ENCODE measurements at regions not wholly inside any gene's neighbourhood (a gene's known extent, or its start where the extent isn't known, plus 50 kb on each side); places are given as distances from the start of the nearest gene placed in this dataset.
A peak's percentile ranks its signal among the peaks of the same experiment; 100 is the strongest.

DNA sequence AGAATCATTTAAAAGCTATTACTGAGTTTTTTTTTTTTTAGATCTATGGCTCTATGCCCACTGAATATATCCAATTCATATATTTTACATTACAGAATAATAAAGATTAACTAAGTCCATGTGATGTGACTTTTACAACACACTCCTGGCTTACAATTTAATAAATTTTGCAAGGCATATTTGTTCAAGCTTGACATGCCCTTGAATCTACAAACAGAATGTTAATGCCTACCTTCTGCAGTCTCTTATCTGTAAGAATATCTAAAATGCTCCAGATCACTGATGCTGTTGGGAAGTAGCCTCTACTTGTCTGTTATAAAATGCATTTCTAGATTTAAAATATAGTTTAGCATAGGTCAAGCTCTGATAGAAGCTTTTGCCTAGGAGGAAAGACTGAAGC is 100.7 kb upstream of the RASGEF1B start:
- FAIRE-seq (no peak), DNase-seq (ENCODE audit: low spot score) (no peak)

- DNase-seq (ENCODE audit: low spot score) (no peak), FAIRE-seq (no peak)
These were observed 99.4 kb upstream of the RASGEF1B start for GRCh38 chr4:81571105-81571504.

- no peak for FAIRE-seq
- no peak for DNase-seq (ENCODE audit: low spot score)
These were observed 94.5 kb upstream of the RASGEF1B start for GRCh38 chr4:81566161-81566591.

DNA sequence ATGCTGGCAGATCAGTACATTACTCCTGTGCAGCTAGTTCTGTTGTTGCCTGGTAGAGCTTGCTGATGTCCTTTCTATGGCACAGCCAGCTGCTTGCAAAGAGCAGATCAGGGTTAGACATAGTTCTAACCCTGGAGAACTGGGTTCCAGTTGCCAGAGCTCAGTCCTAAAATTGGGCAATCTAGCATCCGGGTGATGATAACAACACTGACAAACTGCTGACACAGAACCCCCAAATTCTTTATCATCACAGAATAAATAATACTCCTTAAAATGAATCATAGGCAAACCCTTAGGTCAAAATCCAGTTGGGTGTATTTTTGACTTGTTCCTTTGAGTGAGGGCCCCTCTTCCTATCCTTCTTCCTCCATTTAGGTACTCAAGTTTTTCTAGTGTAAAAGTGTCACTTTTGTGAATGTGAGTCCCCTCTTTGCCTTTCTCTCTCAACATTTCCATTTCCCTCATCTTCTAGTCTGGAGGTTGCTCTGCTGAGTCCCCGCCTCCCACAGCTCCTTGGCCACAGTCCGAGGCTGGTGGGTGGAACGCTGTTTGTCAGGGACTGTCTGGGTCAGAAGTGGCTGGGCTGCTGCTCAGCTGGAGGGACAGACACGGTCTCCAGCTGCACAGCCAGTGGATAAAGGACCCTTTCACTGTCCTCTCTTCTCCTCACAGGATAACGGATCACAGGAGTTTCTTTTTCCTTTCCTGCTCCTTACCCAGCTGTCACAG is 93.6 kb upstream of the RASGEF1B start:
- DNase-seq (ENCODE audit: low spot score) (no peak), FAIRE-seq (no peak)

DNA sequence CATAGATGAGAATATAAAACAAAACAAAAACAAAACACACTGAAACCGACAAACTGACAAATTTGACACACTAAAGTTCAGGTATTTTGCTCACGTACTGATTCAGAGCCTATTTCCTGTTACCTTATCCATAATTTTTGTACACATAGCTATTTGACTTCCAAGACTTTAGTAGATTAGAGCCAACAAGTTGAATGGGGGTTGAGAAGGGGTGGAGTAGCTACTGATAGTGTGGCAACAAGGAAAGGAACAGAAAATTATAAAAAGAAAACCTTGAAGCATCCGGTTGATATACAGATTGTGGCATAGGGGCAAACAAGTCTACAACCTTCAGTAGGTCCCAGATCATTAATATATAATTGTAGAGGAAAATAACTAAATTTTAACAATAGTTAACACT is 92.3 kb upstream of the RASGEF1B start:
- FAIRE-seq, result no peak

GRCh38 chr4:81562093-81562492 is 90.4 kb upstream of the RASGEF1B start:
- DNase-seq (ENCODE audit: low spot score) (no peak), FAIRE-seq (no peak)

More for the DNA sequence above, 92.3 kb upstream of the RASGEF1B start:
- DNase-seq (ENCODE audit: low spot score), result no peak

DNA sequence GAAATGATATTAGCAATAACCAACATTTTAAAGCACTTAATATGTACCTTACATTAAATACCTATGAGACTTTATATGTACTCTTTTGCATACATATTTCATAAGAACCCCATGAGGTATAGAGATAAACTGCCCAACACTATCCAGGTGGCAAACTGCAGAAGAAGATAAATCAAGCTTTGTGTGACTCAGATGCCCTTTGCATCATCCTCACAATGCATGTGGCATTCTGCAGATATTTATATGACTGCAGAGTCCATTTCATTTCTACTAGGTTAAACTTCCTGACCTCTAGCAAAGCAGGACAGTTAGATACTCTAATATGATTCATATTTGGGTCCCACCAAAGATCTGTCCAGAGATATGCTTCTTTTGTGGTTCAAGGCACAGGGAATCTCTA is 85.6 kb upstream of the RASGEF1B start:
- FAIRE-seq, result no peak
- DNase-seq (ENCODE audit: low spot score), result peak; percentile 9

- DNase-seq (ENCODE audit: low spot score), result no peak
- no peak for FAIRE-seq
These were observed 83.8 kb upstream of the RASGEF1B start for GRCh38 chr4:81555489-81555888.

DNA sequence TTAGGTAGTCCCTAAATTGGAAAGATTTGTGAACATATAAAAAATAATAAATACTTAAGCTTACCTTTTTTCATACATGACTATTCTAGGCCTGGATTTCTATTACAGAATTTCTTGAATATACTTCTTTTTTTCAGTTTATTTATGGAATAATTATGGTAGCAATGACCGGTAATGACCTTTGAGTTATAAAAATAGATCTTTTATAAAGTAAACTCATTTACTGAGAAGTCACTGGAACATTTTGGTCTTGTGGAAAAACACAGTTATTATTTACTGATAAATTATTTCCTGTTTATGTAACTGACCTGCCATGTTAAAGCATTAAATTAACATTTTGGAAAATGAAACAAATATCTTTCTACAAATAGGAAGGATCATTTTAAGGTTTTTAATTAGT is 80.4 kb upstream of the RASGEF1B start:
- no peak for FAIRE-seq

DNA sequence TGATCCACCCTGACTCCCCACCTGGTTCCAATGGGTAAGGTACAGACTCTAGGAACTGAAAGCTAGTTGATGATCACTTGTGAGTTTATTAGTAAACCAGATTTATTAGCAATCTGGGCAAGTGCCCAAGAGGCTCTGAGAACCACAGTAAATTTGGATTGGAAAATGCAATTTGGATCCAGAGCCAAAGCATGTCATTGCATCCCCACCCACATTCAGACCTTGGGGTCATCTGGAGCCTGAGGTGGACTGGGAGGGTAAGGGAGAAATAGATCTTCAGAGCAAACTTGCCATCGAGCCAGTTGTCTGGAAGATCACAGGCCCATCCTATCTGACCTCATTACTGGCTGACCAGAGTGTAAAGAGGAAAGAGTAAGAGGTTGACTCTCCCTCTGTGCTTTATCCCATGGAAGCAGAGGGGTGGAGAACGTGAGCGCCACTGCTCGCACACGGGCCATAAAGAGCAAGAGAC is 78.7 kb upstream of the RASGEF1B start:
- no peak for DNase-seq (ENCODE audit: low spot score)
- no peak for FAIRE-seq

More for the DNA sequence above, 80.4 kb upstream of the RASGEF1B start:
- no peak for DNase-seq (ENCODE audit: low spot score)

- FAIRE-seq, result no peak
These were observed 78.3 kb upstream of the RASGEF1B start for GRCh38 chr4:81549984-81550383.

GRCh38 chr4:81546777-81547176 is 75.1 kb upstream of the RASGEF1B start:
- DNase-seq (ENCODE audit: low spot score), result no peak
- FAIRE-seq, result no peak

More at GRCh38 chr4:81549984-81550383, 78.3 kb upstream of the RASGEF1B start:
- no peak for DNase-seq (ENCODE audit: low spot score)

GRCh38 chr4:81541161-81541945 is 69.6 kb upstream of the RASGEF1B start:
- DNase-seq (ENCODE audit: low spot score) (no peak), FAIRE-seq (no peak)

GRCh38 chr4:81538716-81539427 is 67.2 kb upstream of the RASGEF1B start:
- no peak for DNase-seq (ENCODE audit: low spot score)
- no peak for FAIRE-seq

DNA sequence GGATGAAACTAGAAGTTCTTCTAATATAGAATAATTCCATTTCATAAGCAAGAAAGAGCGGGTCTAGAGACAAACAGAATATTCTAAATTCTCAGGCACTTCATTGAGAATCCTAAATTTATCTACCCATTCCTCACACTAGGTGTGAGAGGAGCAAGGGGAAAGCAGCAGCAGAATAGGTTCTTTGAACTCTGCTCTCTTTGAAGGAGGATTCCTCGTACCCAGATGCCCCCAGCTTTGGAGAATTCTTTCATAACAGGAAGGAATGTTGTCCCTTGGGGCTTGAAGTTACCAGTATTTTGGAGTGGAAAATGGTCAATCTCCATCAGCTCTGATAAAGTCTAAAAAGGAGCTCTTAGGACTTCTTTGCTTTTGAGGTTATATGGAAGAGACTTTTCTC is 59.7 kb upstream of the RASGEF1B start:
- no peak for FAIRE-seq
- no peak for DNase-seq (ENCODE audit: low spot score)

DNA sequence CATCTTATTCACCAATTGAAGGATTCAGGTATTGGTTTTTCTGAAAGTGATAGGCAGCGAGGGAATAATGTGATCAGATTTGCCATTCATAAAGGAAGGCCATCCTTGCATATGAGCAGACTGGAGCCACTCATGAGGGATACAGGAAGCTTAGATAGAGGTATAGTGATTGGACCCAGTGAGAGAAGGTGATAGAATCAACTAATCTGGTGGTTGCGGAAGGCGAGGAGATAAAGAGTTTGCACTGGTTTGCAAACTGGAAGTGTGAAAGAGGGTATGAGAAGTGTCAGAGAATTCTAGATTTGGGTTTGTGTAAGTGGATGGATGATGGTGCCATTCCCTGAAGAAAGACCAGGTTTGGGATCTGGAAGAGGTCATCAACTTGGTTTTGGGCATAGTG is 57.3 kb upstream of the RASGEF1B start:
- DNase-seq (ENCODE audit: low spot score) (no peak), FAIRE-seq (no peak)

GRCh38 chr4:81528200-81528599 is 56.5 kb upstream of the RASGEF1B start:
- FAIRE-seq (no peak), DNase-seq (ENCODE audit: low spot score) (no peak)

DNA sequence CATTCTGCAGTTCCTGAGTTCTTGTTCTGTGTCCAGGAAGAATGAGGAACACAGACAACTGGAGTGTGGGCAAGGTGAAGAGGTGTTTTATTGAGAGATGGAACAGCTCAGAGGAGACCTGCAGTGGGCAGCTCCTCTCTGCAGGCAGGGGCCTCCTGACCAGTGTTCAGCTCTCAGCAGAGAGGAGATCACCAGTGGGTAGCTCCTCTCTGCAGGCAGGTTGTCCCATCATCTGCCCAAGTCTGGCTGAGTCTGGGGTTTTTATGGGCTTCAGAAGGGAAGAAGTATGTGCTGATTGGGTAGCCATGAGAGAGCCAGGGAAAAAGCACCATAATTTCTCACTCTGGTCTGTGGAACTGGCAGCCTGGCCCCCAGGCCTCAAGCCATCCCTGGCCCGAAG is 56.0 kb upstream of the RASGEF1B start:
- FAIRE-seq (no peak), DNase-seq (ENCODE audit: low spot score) (no peak)

DNA sequence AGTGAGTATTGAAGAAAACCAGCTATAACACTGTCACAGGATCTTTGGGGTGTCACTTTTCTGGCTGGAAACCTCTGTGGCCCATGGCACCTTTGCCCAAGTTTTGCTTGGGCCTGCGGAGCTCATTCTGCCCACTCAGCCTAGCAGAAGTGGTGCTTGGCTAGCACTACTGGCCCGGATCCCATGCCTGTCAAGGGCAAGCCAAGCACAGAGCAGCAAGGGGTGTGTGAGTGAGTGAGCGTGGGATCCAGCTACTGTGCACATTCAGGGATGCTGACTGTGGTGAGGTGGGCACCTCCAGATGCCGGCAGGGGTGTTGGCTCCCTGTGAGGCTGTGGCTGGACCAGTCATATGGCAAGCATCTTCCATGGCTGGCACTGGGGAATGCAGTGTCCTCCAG is 55.4 kb upstream of the RASGEF1B start:
- DNase-seq (ENCODE audit: low spot score) (no peak), FAIRE-seq (no peak)

DNA sequence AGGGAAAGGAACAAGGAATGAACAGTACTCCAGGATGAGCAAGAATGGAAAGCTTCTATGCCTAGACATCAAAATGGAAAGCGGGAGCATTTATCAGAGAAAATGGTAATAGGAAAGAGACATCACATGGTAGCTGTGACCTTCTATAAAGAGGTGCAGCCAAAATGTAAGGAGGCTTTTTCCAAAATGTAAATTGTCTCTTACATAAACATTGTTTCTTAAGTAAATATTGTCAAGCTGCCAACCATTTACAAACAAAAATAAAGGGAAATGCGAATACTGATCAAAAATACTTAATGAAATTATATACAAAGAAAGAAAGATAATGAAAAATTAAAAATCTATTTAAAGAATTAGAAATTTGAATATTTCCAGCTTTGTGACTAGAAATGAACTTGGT is 55.0 kb upstream of the RASGEF1B start:
- FAIRE-seq, result no peak
- DNase-seq (ENCODE audit: low spot score), result no peak

DNA sequence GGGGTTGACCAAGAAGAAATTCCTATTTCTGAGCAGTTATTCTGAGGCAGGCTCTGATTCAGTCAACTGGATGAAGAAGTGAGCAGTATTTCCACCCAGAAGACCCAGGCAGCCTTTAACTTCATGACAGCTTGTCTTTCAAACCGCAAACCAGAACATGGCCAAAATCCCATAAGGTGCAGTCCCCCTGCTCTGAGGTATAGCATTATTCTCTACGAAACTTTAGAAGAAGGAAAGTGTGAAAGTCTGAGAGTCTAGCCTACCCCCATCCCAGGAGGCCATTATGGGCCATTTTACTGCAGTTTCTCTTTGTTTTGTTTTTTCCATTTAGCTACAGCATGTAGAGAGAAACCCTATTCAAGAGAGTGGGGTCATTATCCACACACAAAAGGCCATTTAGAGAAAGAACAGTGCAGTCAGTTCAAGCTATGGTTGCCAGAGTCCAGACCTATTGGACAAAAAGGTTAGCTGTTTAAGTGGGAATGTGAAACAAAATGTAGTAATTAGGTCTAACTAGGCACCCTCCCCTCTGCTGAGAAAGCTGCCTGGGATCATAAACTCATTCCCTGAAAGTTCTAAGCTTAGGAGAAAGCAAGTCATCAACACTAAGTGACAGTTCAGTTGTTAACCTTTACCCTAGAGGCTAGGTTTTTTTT is 52.1 kb upstream of the RASGEF1B start:
- FAIRE-seq (no peak), DNase-seq (ENCODE audit: low spot score) (no peak)

GRCh38 chr4:81522711-81523110 is 51.0 kb upstream of the RASGEF1B start:
- no peak for DNase-seq (ENCODE audit: low spot score)
- FAIRE-seq, result no peak
